Heart left ventricle (tissue), 13 donors: ENCODE measurements at regions not wholly inside any gene's neighbourhood (a gene's known extent, or its start where the extent isn't known, plus 50 kb on each side); places are given as distances from the start of the nearest gene placed in this dataset.

Experiments
- CTCF ChIP-seq, 12 donors: fragments of 200-600 bp; sonication (generic) in 4 of 12; IDR thresholded peaks; one replicate each; pipeline versions ENCODE4 v1.5.0 to v1.8.0; 2018 to 2022; ENCODE audit warnings: antibody characterized with exemption in 12 of 12, mild to moderate bottlenecking in 5 of 12
- POLR2A ChIP-seq, 2 donors: fragments of 450-650 bp; IDR thresholded peaks; one replicate each; pipeline ENCODE4 v1.6.1; 2017; ENCODE audit warnings: antibody characterized with exemption in 2 of 2, mild to moderate bottlenecking in 2 of 2, moderate library complexity in 2 of 2
- donor health status: ischemic (EF 13 %, LVEDD 7.1; RV severe dilation, severe dysfunction).
- donor health status: DM: no; HTN: yes; CAD: no.
- donor health status: DM: no; HTN: no; CAD: no.
- donor health status: ischemic (EF 25% LVEDD 6.9; RV normal size, moderate dysfunction).
- donor health status: ischemic (EF 25% LVEDD 5.7; RV mildly dilated, moderate dysfunction).
- donor health status: ischemic (EF 35%, LVEDD 5.7; RV mildly dilated, moderate dysfunction).
- donor health status: nonischemic (EF 11% LVEDD 7.7; RV severe dilation, severe dysfunction).
- donor health status: DM: yes; HTN: yes; CAD: no.
- donor health status: PGD.
- donor health status: ischemic (EF 29% LVEDD 5.4; RV normal size, mild dysfunction).
- donor health status: nonischemic (EF 23%, LVEDD 6.1; RV moderate dilation, normal function).

GRCh38 chr1:79648126-79648525, 641.6 kb upstream of the ADGRL4 start:
- TF ChIP-seq CTCF (IDR thresholded peaks at IDR 0.05), result no peak
- TF ChIP-seq POLR2A (IDR thresholded peaks at IDR 0.05), result no peak
